D721Med (cell line): ENCODE measurements at regions not wholly inside any gene's neighbourhood (a gene's known extent, or its start where the extent isn't known, plus 50 kb on each side); places are given as distances from the start of the nearest gene placed in this dataset.

ENCODE experiments used
- DNase-seq: peaks from one replicate; pipeline ENCODE4 v3.0.0; 2011; ENCODE audit warnings: low spot score; ENCODE audit not compliant: insufficient read length
- FAIRE-seq: peaks from 2 replicates; lab custom pipeline; 2011; peaks lifted over from hg19 to GRCh38; lab: Jason Lieb, UNC
- TF ChIP-seq, protein P1 (sequence below): IDR thresholded peaks from 2 replicates; pipeline ENCODE4 v1.5.1; 2012; ENCODE audit warnings: mild to moderate bottlenecking, control low read depth; ENCODE audit not compliant: insufficient read depth; ENCODE audit errors: missing control alignments

- no peak for DNase-seq
- TF ChIP-seq, protein P1, sequence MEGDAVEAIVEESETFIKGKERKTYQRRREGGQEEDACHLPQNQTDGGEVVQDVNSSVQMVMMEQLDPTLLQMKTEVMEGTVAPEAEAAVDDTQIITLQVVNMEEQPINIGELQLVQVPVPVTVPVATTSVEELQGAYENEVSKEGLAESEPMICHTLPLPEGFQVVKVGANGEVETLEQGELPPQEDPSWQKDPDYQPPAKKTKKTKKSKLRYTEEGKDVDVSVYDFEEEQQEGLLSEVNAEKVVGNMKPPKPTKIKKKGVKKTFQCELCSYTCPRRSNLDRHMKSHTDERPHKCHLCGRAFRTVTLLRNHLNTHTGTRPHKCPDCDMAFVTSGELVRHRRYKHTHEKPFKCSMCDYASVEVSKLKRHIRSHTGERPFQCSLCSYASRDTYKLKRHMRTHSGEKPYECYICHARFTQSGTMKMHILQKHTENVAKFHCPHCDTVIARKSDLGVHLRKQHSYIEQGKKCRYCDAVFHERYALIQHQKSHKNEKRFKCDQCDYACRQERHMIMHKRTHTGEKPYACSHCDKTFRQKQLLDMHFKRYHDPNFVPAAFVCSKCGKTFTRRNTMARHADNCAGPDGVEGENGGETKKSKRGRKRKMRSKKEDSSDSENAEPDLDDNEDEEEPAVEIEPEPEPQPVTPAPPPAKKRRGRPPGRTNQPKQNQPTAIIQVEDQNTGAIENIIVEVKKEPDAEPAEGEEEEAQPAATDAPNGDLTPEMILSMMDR, result no peak
- FAIRE-seq, result no peak
Observed at GRCh38 chr2:175745911-175746310, 256.2 kb downstream of the LNPK start.

DNA sequence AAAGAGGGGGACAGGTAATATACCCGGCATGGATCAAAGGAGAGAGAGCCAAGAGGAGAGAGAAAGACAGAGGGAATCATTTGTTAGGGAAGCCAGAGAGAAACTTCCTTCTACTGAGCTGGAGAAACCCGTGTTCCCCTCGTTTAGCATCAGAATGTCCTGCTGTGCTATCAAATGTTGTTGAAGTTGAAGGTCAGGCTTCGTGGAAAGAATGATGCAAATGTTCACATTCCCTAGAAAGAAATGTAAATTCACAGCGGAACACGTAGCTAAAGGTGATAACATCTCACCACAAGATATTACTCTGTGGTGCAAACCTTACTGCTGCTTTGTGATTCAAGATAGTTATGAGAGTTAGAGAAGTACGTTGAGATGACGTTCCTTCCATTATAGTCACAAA lies 258.1 kb downstream of the LNPK start:
- TF ChIP-seq, protein P1, result no peak
- no peak for FAIRE-seq
- DNase-seq, result no peak

- TF ChIP-seq, protein P1, result no peak
- no peak for FAIRE-seq
Observed at GRCh38 chr2:175743011-175743410, 259.1 kb downstream of the LNPK start.

DNA sequence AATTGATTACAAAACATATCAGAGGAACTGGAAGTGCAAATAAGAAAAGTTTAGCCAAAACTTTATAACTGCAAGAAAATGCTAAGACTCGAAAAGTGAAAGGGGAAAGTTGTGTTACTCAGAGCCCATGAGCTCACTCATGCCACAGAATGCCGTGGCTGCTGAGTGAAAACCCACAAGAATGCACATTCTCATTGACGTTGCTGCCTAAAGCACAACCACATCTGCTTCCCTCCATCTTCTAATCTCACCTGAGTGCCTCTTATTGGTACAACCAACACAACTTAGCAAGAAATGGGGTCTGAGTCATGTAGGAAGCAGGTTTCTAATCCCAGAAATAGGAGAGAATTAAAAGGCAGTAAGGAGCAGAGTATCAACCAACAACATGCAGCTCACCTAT lies 259.7 kb downstream of the LNPK start:
- FAIRE-seq, result no peak
- no peak for DNase-seq
- TF ChIP-seq, protein P1, result no peak

More at GRCh38 chr2:175743011-175743410, 259.1 kb downstream of the LNPK start:
- no peak for DNase-seq

DNA sequence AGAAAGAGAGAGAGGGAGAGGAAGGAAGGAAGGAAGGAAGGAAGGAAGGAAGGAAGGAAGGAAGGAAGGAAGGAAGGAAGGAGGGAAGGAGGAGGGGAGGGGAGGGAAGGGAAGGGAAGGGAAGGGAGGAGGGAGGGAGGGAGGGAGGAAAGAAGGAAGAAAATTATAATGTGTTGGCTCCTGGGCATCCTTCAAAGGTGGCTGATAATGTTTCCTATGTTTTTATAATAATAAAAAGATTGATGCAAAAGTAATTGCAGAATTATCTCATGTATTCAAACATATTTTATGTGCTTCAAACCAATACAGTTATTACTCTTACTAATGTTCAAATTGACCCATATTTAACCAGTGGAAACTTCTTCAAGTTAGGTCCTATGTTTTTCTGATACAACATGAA lies 260.9 kb downstream of the LNPK start:
- no peak for DNase-seq
- TF ChIP-seq, protein P1, result no peak
- no peak for FAIRE-seq

- no peak for DNase-seq
- no peak for FAIRE-seq
- TF ChIP-seq, protein P1, result no peak
Observed at GRCh38 chr2:175737722-175738361, 264.2 kb downstream of the LNPK start.

DNA sequence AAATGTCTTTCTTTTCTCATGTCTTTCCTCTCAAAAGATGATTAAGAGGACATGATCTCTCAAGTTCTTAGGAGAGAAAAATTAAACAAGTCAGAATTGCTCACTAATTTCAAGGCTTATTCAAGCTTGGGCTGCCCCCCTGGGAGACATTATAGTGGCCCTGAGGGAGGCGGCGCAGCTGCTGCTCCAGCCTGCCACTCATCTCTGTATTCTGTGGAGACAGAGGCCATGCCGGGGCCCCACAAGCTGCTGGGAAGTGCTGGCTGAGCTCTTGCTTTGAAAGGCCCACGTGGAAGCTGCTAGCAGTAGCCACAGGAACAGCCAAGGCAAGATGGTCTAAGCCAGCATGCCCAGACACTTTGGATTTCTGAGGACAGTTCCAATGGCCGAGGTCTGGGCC lies 267.4 kb downstream of the LNPK start:
- DNase-seq (no peak), FAIRE-seq (no peak)
- TF ChIP-seq, protein P1, result no peak
